ENCODE measurements at regions not wholly inside any gene's neighbourhood (a gene's known extent, or its start where the extent isn't known, plus 50 kb on each side); places are given as distances from the start of the nearest gene placed in this dataset.

- no peak for DNase-seq (ENCODE audit: low read depth)
These were observed 387.0 kb upstream of the SEMA3D start for GRCh38 chr7:85573844-85574243.

DNA sequence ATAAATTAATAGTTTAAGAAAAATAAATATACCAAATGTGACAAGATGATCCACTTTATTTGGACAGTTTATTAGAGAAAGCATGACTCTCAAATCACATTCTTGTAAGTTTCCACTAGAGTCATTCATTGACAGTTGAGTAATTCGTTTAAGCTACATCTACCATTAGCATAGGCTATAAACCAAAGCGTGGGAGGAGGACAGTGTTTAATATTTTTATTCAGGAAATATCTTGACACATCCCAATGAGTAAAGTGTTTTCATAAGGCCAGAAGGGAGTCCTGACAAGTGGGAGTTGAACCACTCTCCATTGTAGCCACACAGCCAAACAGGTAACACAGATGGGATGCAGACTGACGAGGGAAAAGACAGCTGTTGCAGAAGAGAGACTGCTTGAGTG, 386.5 kb upstream of the SEMA3D start:
- no peak for DNase-seq (ENCODE audit: low read depth)

DNA sequence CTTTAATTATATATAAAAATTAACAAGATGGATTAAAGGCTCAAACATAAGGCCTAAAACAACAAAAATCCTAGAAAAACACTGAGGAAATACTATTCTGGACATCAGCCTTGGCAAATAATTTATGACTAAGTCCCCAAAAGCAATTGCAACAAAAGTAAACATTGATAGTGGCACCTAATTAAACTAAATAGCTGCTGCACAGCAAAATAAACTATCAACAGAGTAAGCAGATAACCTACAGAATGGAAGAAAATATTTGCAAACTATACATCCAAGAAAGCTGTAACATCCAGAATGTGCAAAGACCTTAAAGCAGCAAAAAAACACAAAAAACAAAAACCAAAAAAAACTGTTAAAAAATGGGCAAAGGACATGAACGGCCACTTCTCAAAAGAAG, 384.0 kb upstream of the SEMA3D start:
- DNase-seq (ENCODE audit: low read depth): no peak

- DNase-seq (ENCODE audit: low read depth): no peak
These were observed 381.1 kb upstream of the SEMA3D start for GRCh38 chr7:85567983-85568382.

- no peak for DNase-seq (ENCODE audit: low read depth)
These were observed 379.4 kb upstream of the SEMA3D start for GRCh38 chr7:85566095-85566794.

DNA sequence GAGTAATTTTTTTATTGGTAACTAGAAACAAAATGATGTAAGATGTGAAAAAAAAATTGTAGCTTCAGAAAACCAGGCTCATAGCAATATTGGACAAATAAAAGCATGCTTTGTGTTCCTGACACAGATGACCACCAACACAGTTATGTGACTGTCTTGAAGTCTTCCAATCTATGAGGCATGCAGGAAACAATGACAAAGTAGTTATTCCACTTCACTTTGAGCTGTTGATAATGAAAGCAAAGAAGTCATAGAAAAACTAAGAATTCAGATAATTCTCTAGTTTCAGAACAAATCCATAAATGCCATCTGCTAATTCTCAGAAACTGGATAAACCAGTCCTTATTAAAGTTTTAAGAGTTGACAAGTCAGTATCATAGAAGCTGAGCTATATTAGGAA, 378.4 kb upstream of the SEMA3D start:
- DNase-seq (ENCODE audit: low read depth): no peak

- DNase-seq (ENCODE audit: low read depth): no peak
These were observed 378.0 kb upstream of the SEMA3D start for GRCh38 chr7:85564861-85565260.

DNA sequence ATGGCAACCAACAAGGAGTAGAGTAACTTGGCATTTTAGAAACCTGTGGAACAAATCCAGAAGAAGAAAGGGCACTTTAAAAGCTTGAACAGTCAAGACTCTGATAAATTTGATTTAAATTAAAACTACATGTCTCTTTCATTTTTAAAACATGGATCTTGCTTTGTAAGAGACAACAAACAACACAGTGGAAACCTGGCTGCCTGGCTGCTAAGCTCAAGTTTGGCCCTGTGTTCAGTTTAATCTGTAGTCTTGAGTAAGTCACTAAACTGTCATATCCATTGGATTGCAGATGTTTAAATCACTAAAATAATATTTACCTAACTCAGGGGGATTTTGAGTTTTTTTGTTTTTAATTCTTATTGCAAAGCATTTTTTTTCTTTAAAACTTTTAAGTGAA, 374.9 kb upstream of the SEMA3D start:
- DNase-seq (ENCODE audit: low read depth): no peak

GRCh38 chr7:85554236-85555178, 367.7 kb upstream of the SEMA3D start:
- no peak for DNase-seq (ENCODE audit: low read depth)

DNA sequence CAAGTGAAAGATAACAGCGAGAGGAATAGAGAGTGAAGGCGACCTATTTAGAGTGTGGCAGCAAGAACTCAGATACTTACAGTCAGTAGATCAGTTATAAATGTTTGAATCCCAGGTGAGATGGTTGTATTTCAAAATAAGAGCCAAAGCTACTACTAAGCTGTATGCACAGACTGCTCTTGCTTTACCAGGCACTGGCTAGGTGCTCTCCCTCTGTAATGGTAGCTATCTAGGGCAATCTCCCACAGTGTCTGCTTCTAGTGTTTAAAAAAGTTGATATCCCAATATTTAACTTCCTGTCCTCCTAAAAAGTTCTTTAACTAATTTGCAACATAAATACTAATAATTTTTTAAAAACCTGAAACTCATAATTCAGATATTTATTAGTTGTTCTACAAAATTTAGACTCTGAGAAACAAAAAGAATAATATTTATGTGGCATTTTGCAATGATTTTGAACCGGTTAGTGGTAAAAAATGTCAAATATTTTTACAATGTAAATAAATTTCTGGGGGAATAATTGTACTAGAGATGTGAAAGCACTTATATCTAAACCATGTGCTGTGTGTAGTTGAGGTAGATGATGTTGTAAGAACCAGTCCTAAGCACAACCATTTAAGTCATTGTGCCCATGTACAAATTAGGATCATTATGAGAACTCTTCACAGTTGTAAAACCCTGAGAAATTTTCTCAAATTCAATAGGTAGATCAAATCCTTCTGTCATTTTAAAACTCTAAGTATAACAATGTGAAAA, 349.3 kb upstream of the SEMA3D start:
- no peak for DNase-seq (ENCODE audit: low read depth)

GRCh38 chr7:85529831-85530230, 343.0 kb upstream of the SEMA3D start:
- no peak for DNase-seq (ENCODE audit: low read depth)

DNA sequence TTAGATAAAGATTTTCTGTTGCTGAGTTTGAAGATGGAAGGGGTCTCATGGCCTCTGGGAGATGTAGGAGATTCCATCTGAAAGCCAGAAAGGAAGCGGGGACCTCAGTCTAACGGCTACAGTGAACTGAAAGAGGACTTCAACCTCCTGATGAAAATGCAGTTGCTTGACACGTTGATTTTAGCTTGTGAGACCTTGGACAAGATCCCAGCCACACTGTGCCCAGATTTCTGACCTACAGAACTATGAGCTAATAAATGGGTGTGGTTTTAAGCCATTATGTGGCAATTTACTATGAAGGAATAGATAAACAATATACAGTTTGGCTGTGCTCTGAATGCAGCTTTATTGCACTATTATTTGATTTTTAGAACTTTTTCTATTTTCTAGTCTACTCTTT, 342.3 kb upstream of the SEMA3D start:
- no peak for DNase-seq (ENCODE audit: low read depth)

DNA sequence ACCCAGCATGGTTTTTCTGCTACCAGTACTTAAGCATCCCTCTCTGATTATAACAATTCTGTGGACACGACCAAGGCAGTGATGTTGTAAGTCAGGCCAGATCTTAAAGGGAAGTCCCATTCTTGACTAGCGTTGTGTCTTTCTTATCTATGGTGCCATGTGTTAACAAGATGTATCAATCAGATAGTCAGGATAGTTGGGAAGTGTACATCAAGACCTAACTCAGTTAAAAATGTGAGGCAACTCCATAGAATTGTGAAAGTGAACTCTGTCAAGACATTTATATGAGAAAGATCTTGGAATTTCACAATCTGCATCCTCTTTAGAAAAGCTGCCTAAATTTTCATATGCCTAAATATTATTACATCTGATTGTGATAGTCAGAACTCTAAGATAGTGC, 341.7 kb upstream of the SEMA3D start:
- DNase-seq (ENCODE audit: low read depth): no peak

DNA sequence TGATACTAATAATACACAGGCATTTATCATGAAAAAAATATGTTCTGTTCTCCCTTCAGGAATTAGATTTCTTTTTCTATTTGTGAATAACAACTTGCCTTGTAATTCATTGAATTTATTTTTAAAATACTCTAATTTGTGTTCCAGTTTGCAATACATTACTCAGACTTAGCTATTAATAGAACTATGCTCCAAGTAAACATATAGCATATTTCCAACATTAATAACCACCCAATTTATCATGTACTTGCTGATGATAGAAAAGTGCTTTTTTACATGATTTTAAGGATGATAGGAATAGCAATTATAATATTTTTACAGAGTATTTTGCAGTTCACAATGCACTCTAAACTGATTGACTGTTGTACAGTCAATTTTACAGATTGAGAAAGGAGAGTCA, 338.8 kb upstream of the SEMA3D start:
- no peak for DNase-seq (ENCODE audit: low read depth)

DNA sequence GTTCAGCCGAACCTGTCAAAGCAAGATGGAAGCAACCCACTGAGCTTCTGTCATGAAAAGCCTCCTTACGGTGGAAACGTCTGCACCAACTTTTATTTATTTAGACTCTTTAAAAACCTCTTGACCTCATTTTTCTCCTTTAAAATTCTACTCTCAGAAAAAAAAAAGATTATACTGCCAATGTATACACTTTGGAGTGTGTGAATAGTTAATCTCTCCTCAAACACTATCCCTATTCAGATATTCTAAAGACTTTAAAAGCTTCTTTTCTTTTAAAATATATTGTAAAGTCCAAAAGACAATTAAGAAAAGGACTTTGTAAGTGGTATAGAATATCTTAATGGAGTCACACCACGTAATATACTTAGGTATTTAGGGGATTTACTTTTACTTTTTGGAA, 335.2 kb upstream of the SEMA3D start:
- DNase-seq (ENCODE audit: low read depth): no peak

GRCh38 chr7:85521108-85521694, 334.3 kb upstream of the SEMA3D start:
- DNase-seq (ENCODE audit: low read depth): no peak

DNA sequence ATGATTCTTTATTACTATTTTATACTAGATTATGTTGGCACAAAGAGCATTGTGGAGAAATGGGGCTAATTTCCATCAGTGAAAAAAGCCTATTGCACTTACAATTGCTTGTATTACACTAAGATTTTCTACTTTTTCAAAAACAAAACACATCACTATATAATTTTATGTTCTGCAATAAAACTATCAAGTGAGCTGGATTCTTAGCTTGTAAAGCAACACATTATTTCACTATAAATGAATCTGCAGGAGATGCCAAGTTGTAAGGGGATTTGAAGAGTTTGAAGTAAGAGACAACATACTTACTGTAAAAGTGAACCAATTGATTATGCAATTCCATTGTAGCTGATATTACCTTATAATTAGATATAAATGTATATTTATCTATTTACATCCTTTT, 333.3 kb upstream of the SEMA3D start:
- DNase-seq (ENCODE audit: low read depth): no peak

DNA sequence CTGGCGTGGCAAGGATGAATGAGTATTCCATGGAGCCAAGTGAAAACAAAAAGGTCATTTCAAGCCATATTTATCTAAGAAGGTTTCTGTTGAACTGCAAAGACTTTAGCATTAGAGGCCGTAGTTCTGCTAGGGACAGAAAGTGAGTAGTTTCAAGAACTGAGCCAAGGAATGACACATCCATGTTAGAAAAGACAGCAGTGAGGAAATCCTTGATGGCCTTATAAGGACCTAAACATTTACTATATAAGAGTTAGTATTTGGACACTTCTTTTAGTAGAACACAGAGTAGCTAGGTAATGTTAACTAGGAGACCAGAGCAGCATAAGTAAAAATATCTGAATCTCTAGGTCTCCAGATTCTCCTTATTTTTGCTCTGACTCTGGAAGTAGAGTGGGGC, 329.8 kb upstream of the SEMA3D start:
- DNase-seq (ENCODE audit: low read depth): no peak

DNA sequence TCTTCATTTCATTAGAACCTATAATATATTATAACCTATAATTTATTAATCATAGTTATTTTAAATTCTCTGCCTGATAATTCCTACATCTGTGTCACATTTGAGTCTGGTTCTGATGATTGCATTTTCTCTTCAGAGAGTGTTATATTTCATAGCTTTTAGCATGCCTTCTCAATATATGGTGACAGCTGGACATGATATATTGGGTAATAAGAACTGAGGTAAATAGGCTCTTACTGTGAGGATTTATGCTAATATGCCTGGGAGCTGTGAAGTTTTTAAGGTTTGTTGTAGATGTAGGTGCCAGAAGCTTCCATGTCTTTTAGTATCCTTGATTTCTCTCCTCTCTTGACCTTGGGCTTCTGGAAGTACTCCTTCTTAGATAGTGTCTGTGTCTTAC, 325.9 kb upstream of the SEMA3D start:
- no peak for DNase-seq (ENCODE audit: low read depth)

DNA sequence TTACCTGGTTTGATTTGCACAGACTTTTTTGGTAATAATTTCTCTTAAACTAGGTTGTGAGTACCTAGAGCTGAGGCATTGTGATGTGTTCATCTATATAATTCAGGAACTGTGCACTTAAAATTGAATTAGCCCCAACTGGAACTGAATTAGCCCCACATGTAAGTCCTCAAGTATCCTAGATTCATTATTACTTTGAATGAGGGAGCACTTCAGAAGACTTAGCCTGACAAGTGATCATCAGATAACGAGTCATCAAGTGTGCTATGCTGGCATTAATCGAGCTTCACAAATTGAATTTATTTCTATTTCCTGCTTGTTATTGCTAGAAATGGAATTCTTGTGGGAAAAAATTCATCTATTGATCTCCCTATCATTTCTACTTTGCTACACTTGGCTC, 323.4 kb upstream of the SEMA3D start:
- DNase-seq (ENCODE audit: low read depth): no peak

- DNase-seq (ENCODE audit: low read depth): no peak
These were observed 322.6 kb upstream of the SEMA3D start for GRCh38 chr7:85509476-85509875.

Data from T follicular helper cell (primary cell).